ENCODE measurements at regions not wholly inside any gene's neighbourhood (a gene's known extent, or its start where the extent isn't known, plus 50 kb on each side); places are given as distances from the start of the nearest gene placed in this dataset.

DNA sequence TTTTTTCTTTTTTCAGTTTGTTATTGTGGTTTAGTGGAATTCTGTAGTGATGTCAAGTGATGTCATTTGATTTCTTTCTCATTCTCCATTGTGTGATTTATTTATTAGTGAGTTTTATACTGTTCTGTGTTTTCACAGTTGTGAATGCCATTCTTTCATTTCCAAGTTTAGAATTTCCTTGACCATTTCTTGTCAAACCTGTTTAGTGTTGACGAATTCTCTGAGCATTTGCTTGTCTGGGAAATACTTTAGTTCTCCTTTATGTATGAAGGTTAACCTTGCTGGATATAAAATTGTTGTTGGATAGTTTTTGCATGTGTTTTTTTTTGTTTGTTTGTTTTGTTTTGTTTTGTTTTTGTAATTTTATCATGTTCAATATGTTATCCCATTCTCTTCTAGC, 633.6 kb upstream of the FAT3 start:
- TF ChIP-seq RFX5 (IDR thresholded peaks at IDR 0.05; ENCODE audit: low read length) (no peak), FOSL2 (IDR thresholded peaks at IDR 0.05; ENCODE audit: borderline replicate concordance, low read depth) (no peak), TCF12 (IDR thresholded peaks at IDR 0.05) (no peak), FOXJ3 (CRISPR knock-in tag; IDR thresholded peaks at IDR 0.05) (no peak), CHD2 (IDR thresholded peaks at IDR 0.05; ENCODE audit: low read length, partially characterized antibody) (no peak), EZH2phosphoT487 (IDR thresholded peaks at IDR 0.05; ENCODE audit: borderline replicate concordance, low read depth) (no peak), YY1 (IDR thresholded peaks at IDR 0.05; ENCODE audit: low read depth) (no peak), RAD21 (IDR thresholded peaks at IDR 0.05; ENCODE audit: low read length) (no peak), MEF2A (IDR thresholded peaks at IDR 0.05; ENCODE audit: borderline replicate concordance, low read depth) (no peak), GABPA (IDR thresholded peaks at IDR 0.05; ENCODE audit: low read depth) (no peak), NFIC (IDR thresholded peaks at IDR 0.05; ENCODE audit: borderline replicate concordance) (no peak), RXRA (IDR thresholded peaks at IDR 0.05; ENCODE audit: borderline replicate concordance, low read depth) (no peak), NRF1 (IDR thresholded peaks at IDR 0.05; ENCODE audit: low read depth, low read length) (no peak), RCOR1 (IDR thresholded peaks at IDR 0.05; ENCODE audit: low read length) (no peak), FOXM1 (IDR thresholded peaks at IDR 0.05; ENCODE audit: low read depth) (no peak)
- TF ChIP-seq, protein P1, sequence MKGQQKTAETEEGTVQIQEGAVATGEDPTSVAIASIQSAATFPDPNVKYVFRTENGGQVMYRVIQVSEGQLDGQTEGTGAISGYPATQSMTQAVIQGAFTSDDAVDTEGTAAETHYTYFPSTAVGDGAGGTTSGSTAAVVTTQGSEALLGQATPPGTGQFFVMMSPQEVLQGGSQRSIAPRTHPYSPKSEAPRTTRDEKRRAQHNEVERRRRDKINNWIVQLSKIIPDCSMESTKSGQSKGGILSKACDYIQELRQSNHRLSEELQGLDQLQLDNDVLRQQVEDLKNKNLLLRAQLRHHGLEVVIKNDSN (IDR thresholded peaks at IDR 0.05; ENCODE audit: borderline replicate concordance, low read depth), result no peak
- TF ChIP-seq, protein P2, sequence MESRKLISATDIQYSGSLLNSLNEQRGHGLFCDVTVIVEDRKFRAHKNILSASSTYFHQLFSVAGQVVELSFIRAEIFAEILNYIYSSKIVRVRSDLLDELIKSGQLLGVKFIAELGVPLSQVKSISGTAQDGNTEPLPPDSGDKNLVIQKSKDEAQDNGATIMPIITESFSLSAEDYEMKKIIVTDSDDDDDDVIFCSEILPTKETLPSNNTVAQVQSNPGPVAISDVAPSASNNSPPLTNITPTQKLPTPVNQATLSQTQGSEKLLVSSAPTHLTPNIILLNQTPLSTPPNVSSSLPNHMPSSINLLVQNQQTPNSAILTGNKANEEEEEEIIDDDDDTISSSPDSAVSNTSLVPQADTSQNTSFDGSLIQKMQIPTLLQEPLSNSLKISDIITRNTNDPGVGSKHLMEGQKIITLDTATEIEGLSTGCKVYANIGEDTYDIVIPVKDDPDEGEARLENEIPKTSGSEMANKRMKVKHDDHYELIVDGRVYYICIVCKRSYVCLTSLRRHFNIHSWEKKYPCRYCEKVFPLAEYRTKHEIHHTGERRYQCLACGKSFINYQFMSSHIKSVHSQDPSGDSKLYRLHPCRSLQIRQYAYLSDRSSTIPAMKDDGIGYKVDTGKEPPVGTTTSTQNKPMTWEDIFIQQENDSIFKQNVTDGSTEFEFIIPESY (IDR thresholded peaks at IDR 0.05; ENCODE audit: borderline replicate concordance, low read depth), result no peak
- TF ChIP-seq, protein P3, sequence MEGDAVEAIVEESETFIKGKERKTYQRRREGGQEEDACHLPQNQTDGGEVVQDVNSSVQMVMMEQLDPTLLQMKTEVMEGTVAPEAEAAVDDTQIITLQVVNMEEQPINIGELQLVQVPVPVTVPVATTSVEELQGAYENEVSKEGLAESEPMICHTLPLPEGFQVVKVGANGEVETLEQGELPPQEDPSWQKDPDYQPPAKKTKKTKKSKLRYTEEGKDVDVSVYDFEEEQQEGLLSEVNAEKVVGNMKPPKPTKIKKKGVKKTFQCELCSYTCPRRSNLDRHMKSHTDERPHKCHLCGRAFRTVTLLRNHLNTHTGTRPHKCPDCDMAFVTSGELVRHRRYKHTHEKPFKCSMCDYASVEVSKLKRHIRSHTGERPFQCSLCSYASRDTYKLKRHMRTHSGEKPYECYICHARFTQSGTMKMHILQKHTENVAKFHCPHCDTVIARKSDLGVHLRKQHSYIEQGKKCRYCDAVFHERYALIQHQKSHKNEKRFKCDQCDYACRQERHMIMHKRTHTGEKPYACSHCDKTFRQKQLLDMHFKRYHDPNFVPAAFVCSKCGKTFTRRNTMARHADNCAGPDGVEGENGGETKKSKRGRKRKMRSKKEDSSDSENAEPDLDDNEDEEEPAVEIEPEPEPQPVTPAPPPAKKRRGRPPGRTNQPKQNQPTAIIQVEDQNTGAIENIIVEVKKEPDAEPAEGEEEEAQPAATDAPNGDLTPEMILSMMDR (IDR thresholded peaks at IDR 0.05), result no peak
- TF ChIP-seq, protein P4, sequence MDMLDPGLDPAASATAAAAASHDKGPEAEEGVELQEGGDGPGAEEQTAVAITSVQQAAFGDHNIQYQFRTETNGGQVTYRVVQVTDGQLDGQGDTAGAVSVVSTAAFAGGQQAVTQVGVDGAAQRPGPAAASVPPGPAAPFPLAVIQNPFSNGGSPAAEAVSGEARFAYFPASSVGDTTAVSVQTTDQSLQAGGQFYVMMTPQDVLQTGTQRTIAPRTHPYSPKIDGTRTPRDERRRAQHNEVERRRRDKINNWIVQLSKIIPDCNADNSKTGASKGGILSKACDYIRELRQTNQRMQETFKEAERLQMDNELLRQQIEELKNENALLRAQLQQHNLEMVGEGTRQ (IDR thresholded peaks at IDR 0.05; ENCODE audit: borderline replicate concordance, low read depth, low read length), result no peak

More for the DNA sequence above, 633.6 kb upstream of the FAT3 start:
- no peak overlapping the region for H2AFZ ChIP-seq (ENCODE audit: low read depth)
- H3K9me2 ChIP-seq, result no peaks in the 10 kb centered on the region
- no peak overlapping the region for H3K27ac ChIP-seq (ENCODE audit: low read depth in 2 of 2, low read length in 1 of 2)
- DNase-seq, result no peak
- H3K27me3 ChIP-seq (ENCODE audit: insufficient read depth), result no peaks in the 10 kb centered on the region
- H3K4me1 ChIP-seq (ENCODE audit: control insufficient read depth in 1 of 2, insufficient read depth in 2 of 2, low read depth in 1 of 2, low read length in 1 of 2), result no peaks in the 10 kb centered on the region
- H3K4me3 ChIP-seq (ENCODE audit: low read depth in 2 of 2, low read length in 1 of 2), result no peak overlapping the region
- H4K20me1 ChIP-seq (ENCODE audit: insufficient read depth), result no peaks in the 10 kb centered on the region
- ChIA-PET POLR2A (no interaction called here), CTCF (no interaction called here)
- H3K9ac ChIP-seq, result no peak overlapping the region
- WGBS (ENCODE audit: low lambda C conversion rate), result 50% methylated on average over 1 of the region's 1 CpG
- H3F3A ChIP-seq (replicated peaks; ENCODE audit: insufficient read depth), result no peaks in the 10 kb centered on the region
- no peaks in the 10 kb centered on the region for H3K36me3 ChIP-seq (replicated peaks in 1 of 2; ENCODE audit: control insufficient read depth in 1 of 2, insufficient read depth in 2 of 2, low read length in 1 of 2)
- H3K4me2 ChIP-seq, result no peak overlapping the region
- no peaks in the 10 kb centered on the region; the same call in 1 of the 2 replicates for H3K79me2 ChIP-seq (ENCODE audit: insufficient read depth)
- H3K9me3 ChIP-seq, result no peaks in the 10 kb centered on the region

All from SK-N-SH (cell line).